ENCODE measurements at regions not wholly inside any gene's neighbourhood (a gene's known extent, or its start where the extent isn't known, plus 50 kb on each side); places are given as distances from the start of the nearest gene placed in this dataset.

- Mint-ChIP-seq H3K4me1 (ENCODE audit: low read depth) (peaks cover 7% of the 10 kb centered on the region), H3K27ac (peak overlapping the region; percentile 76), H3K4me3 (ENCODE audit: low read depth) (peak overlapping the region; percentile 64), H3K36me3 (ENCODE audit: insufficient read depth) (no peaks in the 10 kb centered on the region), H3K27me3 (peaks cover 78% of the 10 kb centered on the region), H3K9me3 (ENCODE audit: low read depth) (no peaks in the 10 kb centered on the region)
- peak; percentile 29 for DNase-seq (ENCODE audit: low spot score, unreplicated experiment)
- no peak for TF ChIP-seq CTCF (IDR thresholded peaks at IDR 0.05; ENCODE audit: unreplicated experiment)
Observed at GRCh38 chr1:243917177-243917862, 67.3 kb upstream of the AKT3 start.

GRCh38 chr1:243916160-243916559, 66.1 kb upstream of the AKT3 start:
- Mint-ChIP-seq H3K4me3 (ENCODE audit: low read depth) (peak overlapping the region; percentile 2), H3K4me1 (ENCODE audit: low read depth) (peaks cover 7% of the 10 kb centered on the region), H3K36me3 (ENCODE audit: insufficient read depth) (no peaks in the 10 kb centered on the region), H3K27ac (no peak overlapping the region), H3K27me3 (peaks cover 76% of the 10 kb centered on the region), H3K9me3 (ENCODE audit: low read depth) (no peaks in the 10 kb centered on the region)
- no peak for DNase-seq (ENCODE audit: low spot score, unreplicated experiment)
- no peak for TF ChIP-seq CTCF (IDR thresholded peaks at IDR 0.05; ENCODE audit: unreplicated experiment)

GRCh38 chr1:243912347-243912746, 62.3 kb upstream of the AKT3 start:
- Mint-ChIP-seq H3K4me3 (ENCODE audit: low read depth) (no peak overlapping the region), H3K27me3 (peaks cover 72% of the 10 kb centered on the region), H3K36me3 (ENCODE audit: insufficient read depth) (no peaks in the 10 kb centered on the region), H3K27ac (no peak overlapping the region), H3K9me3 (ENCODE audit: low read depth) (no peaks in the 10 kb centered on the region), H3K4me1 (ENCODE audit: low read depth) (peaks cover 2% of the 10 kb centered on the region)
- DNase-seq (ENCODE audit: low spot score, unreplicated experiment), result no peak
- no peak for TF ChIP-seq CTCF (IDR thresholded peaks at IDR 0.05; ENCODE audit: unreplicated experiment)

GRCh38 chr1:243910607-243911006, 60.6 kb upstream of the AKT3 start:
- Mint-ChIP-seq H3K4me3 (ENCODE audit: low read depth) (no peak overlapping the region), H3K9me3 (ENCODE audit: low read depth) (no peaks in the 10 kb centered on the region), H3K36me3 (ENCODE audit: insufficient read depth) (no peaks in the 10 kb centered on the region), H3K27ac (no peak overlapping the region), H3K27me3 (peaks cover 71% of the 10 kb centered on the region), H3K4me1 (ENCODE audit: low read depth) (no peaks in the 10 kb centered on the region)
- no peak for DNase-seq (ENCODE audit: low spot score, unreplicated experiment)
- no peak for TF ChIP-seq CTCF (IDR thresholded peaks at IDR 0.05; ENCODE audit: unreplicated experiment)

GRCh38 chr1:243903895-243904294, 53.9 kb upstream of the AKT3 start:
- Mint-ChIP-seq H3K27me3 (peaks cover 62% of the 10 kb centered on the region), H3K4me3 (ENCODE audit: low read depth) (no peak overlapping the region), H3K9me3 (ENCODE audit: low read depth) (no peaks in the 10 kb centered on the region), H3K4me1 (ENCODE audit: low read depth) (peaks cover 11% of the 10 kb centered on the region), H3K36me3 (ENCODE audit: insufficient read depth) (no peaks in the 10 kb centered on the region), H3K27ac (no peak overlapping the region)
- TF ChIP-seq CTCF (IDR thresholded peaks at IDR 0.05; ENCODE audit: unreplicated experiment), result no peak
- no peak for DNase-seq (ENCODE audit: low spot score, unreplicated experiment)
